Thoracic aorta (tissue), 2 donors: ENCODE measurements at regions not wholly inside any gene's neighbourhood (a gene's known extent, or its start where the extent isn't known, plus 50 kb on each side); places are given as distances from the start of the nearest gene placed in this dataset.

Experiments
- ATAC-seq: fragments of 150-250 bp; one replicate; pipeline ENCODE4 v1.8.0; 2017; ENCODE audit warnings: low read depth; ENCODE audit not compliant: insufficient number of reproducible peaks, low FRiP score
- DNase-seq: peaks from one replicate; pipeline ENCODE4 v3.0.0-alpha.2; 2020; ENCODE audit warnings: low spot score
- H3K27ac ChIP-seq, 2 donors: fragments of 200-600 bp; sonication (generic); 1 replicate in 1 of 2; 2 replicates in 1 of 2; pipeline ENCODE4 v1.5.1; 2016; ENCODE audit warnings: mild to moderate bottlenecking in 2 of 2, moderate library complexity in 2 of 2
- H3K27me3 ChIP-seq: fragments of 200-600 bp; sonication (generic); replicated peaks from 2 replicates; pipeline ENCODE4 v1.6.0; 2016; ENCODE audit warnings: mild to moderate bottlenecking; ENCODE audit not compliant: insufficient read depth
- H3K36me3 ChIP-seq: fragments of 200-600 bp; sonication (generic); one replicate; pipeline ENCODE4 v1.5.1; 2016
- H3K4me1 ChIP-seq, 2 donors: fragments of 200-600 bp; sonication (generic); 1 replicate in 1 of 2; 2 replicates in 1 of 2; pipeline versions ENCODE4 v1.5.1 to v1.6.0; 2016; ENCODE audit warnings: low read depth in 2 of 2, mild to moderate bottlenecking in 1 of 2; ENCODE audit not compliant: control insufficient read depth in 1 of 2
- H3K4me3 ChIP-seq: fragments of 200-600 bp; sonication (generic); 2 replicates; pipeline ENCODE4 v1.5.1; 2016; ENCODE audit warnings: mild to moderate bottlenecking
- H3K9me3 ChIP-seq: fragments of 200-600 bp; sonication (generic); 2 replicates; pipeline ENCODE4 v1.5.1; 2016
- TF ChIP-seq, protein P1 (sequence below): fragments of 200-600 bp; sonication (generic); IDR thresholded peaks from one replicate; pipeline ENCODE4 v1.5.1; 2019; ENCODE audit warnings: antibody characterized with exemption

GRCh38 chr18:28814365-28814764 is 637.4 kb upstream of the CDH2 start:
- ATAC-seq: no peak
- H3K4me3 ChIP-seq: no peak overlapping the region
- no peaks in the 10 kb centered on the region for H3K9me3 ChIP-seq
- no peaks in the 10 kb centered on the region for H3K27me3 ChIP-seq
- TF ChIP-seq, protein P1, sequence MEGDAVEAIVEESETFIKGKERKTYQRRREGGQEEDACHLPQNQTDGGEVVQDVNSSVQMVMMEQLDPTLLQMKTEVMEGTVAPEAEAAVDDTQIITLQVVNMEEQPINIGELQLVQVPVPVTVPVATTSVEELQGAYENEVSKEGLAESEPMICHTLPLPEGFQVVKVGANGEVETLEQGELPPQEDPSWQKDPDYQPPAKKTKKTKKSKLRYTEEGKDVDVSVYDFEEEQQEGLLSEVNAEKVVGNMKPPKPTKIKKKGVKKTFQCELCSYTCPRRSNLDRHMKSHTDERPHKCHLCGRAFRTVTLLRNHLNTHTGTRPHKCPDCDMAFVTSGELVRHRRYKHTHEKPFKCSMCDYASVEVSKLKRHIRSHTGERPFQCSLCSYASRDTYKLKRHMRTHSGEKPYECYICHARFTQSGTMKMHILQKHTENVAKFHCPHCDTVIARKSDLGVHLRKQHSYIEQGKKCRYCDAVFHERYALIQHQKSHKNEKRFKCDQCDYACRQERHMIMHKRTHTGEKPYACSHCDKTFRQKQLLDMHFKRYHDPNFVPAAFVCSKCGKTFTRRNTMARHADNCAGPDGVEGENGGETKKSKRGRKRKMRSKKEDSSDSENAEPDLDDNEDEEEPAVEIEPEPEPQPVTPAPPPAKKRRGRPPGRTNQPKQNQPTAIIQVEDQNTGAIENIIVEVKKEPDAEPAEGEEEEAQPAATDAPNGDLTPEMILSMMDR: no peak
- peaks cover 4% of the 10 kb centered on the region in 2 donors for H3K4me1 ChIP-seq
- H3K27ac ChIP-seq: no peak overlapping the region
- H3K36me3 ChIP-seq: no peaks in the 10 kb centered on the region
- no peak for DNase-seq

GRCh38 chr18:28808373-28808772 is 631.4 kb upstream of the CDH2 start:
- Histone ChIP-seq H3K4me1 (no peaks in the 10 kb centered on the region), H3K36me3 (no peaks in the 10 kb centered on the region), H3K27me3 (no peaks in the 10 kb centered on the region), H3K4me3 (no peak overlapping the region), H3K27ac (no peak overlapping the region), H3K9me3 (peaks cover 3% of the 10 kb centered on the region)
- TF ChIP-seq, protein P1: no peak
- ATAC-seq (no peak), DNase-seq (no peak)

DNA sequence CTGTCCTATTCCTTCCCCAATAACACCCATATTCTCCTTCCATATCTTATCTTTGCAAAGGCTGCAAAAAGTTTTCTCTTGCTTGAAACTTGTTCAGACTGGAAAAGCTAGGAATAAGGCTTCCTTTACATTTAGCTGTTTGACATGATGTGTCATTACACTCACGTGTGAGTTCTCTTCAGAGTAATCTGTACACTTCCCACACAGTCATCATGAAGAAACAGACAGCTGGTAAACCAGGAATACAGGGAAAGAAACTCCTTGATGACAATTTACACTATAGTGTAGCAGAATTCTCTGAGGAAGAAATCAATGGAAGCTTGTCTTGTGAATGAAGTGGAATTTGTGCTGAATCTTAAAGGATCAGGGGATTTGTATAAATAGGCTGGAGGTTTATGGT is 628.6 kb upstream of the CDH2 start:
- Histone ChIP-seq H3K9me3 (peaks cover 3% of the 10 kb centered on the region), H3K4me3 (no peak overlapping the region), H3K36me3 (no peaks in the 10 kb centered on the region), H3K27ac (no peak overlapping the region), H3K27me3 (no peaks in the 10 kb centered on the region), H3K4me1 (no peaks in the 10 kb centered on the region)
- DNase-seq: no peak
- ATAC-seq: no peak
- TF ChIP-seq, protein P1: no peak

- Histone ChIP-seq H3K36me3 (no peaks in the 10 kb centered on the region), H3K4me3 (no peak overlapping the region), H3K27me3 (no peaks in the 10 kb centered on the region), H3K4me1 (no peaks in the 10 kb centered on the region), H3K9me3 (peaks cover 3% of the 10 kb centered on the region), H3K27ac (no peak overlapping the region)
- DNase-seq (no peak), ATAC-seq (no peak)
- TF ChIP-seq, protein P1: no peak
These were observed 627.7 kb upstream of the CDH2 start for GRCh38 chr18:28804512-28805202.

DNA sequence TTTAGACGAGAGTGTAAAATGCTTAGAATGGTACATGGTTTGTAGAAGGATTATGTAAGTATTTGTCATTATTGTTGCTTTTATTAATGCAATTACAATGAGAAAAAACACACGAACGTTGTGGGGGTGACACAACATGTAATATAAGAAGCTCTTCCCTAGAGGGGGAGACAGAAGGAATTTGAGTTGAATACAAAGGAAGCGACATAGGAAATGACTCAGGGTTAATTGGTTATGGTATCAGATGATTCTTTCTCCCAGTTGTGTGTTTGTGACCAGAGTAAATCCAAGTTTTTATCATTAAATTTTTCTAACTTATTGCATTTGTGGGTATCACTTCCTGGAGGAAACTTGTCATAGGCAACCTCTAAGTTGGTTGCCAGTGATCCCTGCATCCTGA is 625.6 kb upstream of the CDH2 start:
- no peaks in the 10 kb centered on the region for H3K36me3 ChIP-seq
- DNase-seq: no peak
- H3K9me3 ChIP-seq: no peaks in the 10 kb centered on the region
- no peak for ATAC-seq
- H3K4me1 ChIP-seq: no peaks in the 10 kb centered on the region
- TF ChIP-seq, protein P1: no peak
- no peak overlapping the region for H3K27ac ChIP-seq
- no peaks in the 10 kb centered on the region for H3K27me3 ChIP-seq
- no peak overlapping the region for H3K4me3 ChIP-seq
